Ovary (tissue), 7 donors: ENCODE measurements at regions not wholly inside any gene's neighbourhood (a gene's known extent, or its start where the extent isn't known, plus 50 kb on each side); places are given as distances from the start of the nearest gene placed in this dataset.

Experiments
- DNase-seq, 5 donors: peaks; one replicate each; pipeline ENCODE4 v3.0.0-alpha.2; 2019 to 2020
- H3K27ac ChIP-seq, 2 donors: fragments of 200-600 bp; one replicate each; pipeline versions ENCODE4 v1.5.1 to v1.8.0; 2019 to 2022
- H3K27me3 ChIP-seq: fragments of 200-600 bp; one replicate; pipeline ENCODE4 v1.8.0; 2022
- H3K36me3 ChIP-seq: fragments of 200-600 bp; sonication (generic); one replicate; pipeline ENCODE4 v1.5.1; 2019
- H3K4me1 ChIP-seq: one replicate; pipeline ENCODE4 v1.8.1; 2013; ENCODE audit warnings: mild to moderate bottlenecking, moderate library complexity; ENCODE audit not compliant: insufficient read depth
- H3K4me3 ChIP-seq: fragments of 200-600 bp; sonication (generic); one replicate; pipeline ENCODE4 v1.5.1; 2017
- H3K9me3 ChIP-seq, 2 donors: fragments of 200-600 bp in 1 of 2; sonication (generic) in 1 of 2; one replicate each; pipeline versions ENCODE4 v1.5.1 to v1.8.1; 2013 to 2019; ENCODE audit warnings: mild to moderate bottlenecking in 1 of 2, moderate library complexity in 1 of 2
- EP300 ChIP-seq: sonication (generic); formaldehyde crosslinking; IDR thresholded peaks from one replicate; pipeline ENCODE4 v1.6.1; 2017; ENCODE audit warnings: antibody characterized with exemption
- POLR2A ChIP-seq: fragments of 450-650 bp; IDR thresholded peaks from one replicate; pipeline ENCODE4 v1.6.1; 2017; ENCODE audit warnings: antibody characterized with exemption, mild to moderate bottlenecking, moderate library complexity
- WGBS, 3 donors: extraction: QIAGEN DNeasy Blood & Tissue Kit in 1 of 3; methylation state at CpG; one replicate each; pipeline versions ENCODE4 v1.1.5 to v1.1.7; 2013 to 2017; 5-methylcytosine and 5-hydroxymethylcytosine counted together
- intact Hi-C, 4 donors: fragments of 100-400 bp; cut with DNase I; formaldehyde crosslinking; loops; one replicate each; pipeline versions ENCODE4 v1.11.0 to v1.15.1; 2022 to 2023
- TF ChIP-seq, protein P1 (sequence below), 3 donors: fragments of 450-650 bp in 2 of 3; fragments of 200-600 bp in 1 of 3; IDR thresholded peaks; one replicate each; pipeline versions ENCODE4 v1.5.1 to v1.8.0; 2016 to 2022; ENCODE audit warnings: antibody characterized with exemption in 3 of 3, mild to moderate bottlenecking in 1 of 3
- donor health status: DM: no; HTN: no; CAD: no; lungs with moderate emphysema.
- donor health status: DM: no; HTN: no; CAD: no.
- donor health status: Bipolar disorder and iron deficiency.
- donor health status: DM: no; HTN: no; CAD: no.
- donor health status: DM: yes; HTN: yes; CAD: no.

DNA sequence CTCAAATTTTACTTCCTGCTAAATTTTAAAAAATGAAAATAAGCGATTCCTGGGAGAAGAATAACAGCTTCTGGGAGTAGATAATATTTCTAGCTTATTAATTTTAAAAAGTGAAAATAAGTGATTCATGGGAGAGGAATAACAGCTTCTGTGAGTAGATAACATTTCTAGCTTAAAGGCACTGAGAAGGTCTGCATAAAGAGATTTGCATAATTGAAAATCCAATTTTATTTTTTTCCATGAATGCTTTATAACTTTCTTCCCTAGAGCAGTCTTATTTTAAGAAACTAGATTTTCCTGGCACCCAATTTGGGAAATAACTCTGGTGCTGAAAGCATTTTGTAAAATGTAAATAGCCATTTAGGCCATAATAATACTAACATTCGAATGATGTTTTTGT lies 65.9 kb upstream of the ASTN2 start:
- H3K27me3 ChIP-seq = no peaks in the 10 kb centered on the region
- no peaks in the 10 kb centered on the region for H3K9me3 ChIP-seq
- TF ChIP-seq EP300 (no peak), POLR2A (no peak)
- TF ChIP-seq, protein P1, sequence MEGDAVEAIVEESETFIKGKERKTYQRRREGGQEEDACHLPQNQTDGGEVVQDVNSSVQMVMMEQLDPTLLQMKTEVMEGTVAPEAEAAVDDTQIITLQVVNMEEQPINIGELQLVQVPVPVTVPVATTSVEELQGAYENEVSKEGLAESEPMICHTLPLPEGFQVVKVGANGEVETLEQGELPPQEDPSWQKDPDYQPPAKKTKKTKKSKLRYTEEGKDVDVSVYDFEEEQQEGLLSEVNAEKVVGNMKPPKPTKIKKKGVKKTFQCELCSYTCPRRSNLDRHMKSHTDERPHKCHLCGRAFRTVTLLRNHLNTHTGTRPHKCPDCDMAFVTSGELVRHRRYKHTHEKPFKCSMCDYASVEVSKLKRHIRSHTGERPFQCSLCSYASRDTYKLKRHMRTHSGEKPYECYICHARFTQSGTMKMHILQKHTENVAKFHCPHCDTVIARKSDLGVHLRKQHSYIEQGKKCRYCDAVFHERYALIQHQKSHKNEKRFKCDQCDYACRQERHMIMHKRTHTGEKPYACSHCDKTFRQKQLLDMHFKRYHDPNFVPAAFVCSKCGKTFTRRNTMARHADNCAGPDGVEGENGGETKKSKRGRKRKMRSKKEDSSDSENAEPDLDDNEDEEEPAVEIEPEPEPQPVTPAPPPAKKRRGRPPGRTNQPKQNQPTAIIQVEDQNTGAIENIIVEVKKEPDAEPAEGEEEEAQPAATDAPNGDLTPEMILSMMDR (IDR thresholded peaks at IDR 0.05) = no peak
- no peaks in the 10 kb centered on the region for H3K36me3 ChIP-seq
- DNase-seq = no peak
- H3K27ac ChIP-seq = no peak overlapping the region
- WGBS, 3 donors = 64 to 87% (median 80%) methylated on average over 2 of the region's 2 CpGs
- intact Hi-C loops = no loop called here
- no peak overlapping the region for H3K4me3 ChIP-seq
- no peaks in the 10 kb centered on the region for H3K4me1 ChIP-seq

DNA sequence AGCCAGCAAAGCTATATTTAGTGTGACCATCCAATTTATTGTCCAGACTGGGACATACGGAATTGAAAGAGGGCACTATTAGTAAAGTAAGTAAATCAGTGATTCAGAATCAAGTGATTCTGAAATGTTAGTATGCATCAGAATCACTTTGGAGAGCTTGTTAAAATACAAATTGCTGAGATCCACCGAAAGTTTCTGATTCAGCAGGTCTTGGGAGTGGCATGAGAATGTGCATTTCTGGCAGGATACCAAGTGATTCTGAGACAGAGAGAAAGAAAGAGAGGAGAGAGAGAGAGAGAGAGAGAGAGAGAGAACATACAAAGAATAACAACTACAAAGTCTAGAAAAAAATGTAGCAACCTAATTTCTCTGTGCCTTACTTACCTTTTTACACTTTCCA lies 65.4 kb upstream of the ASTN2 start:
- Histone ChIP-seq H3K36me3 (no peaks in the 10 kb centered on the region), H3K4me1 (no peaks in the 10 kb centered on the region), H3K27me3 (no peaks in the 10 kb centered on the region), H3K9me3 (no peaks in the 10 kb centered on the region), H3K4me3 (no peak overlapping the region), H3K27ac (no peak overlapping the region)
- intact Hi-C loops = no loop called here
- TF ChIP-seq, protein P1 (IDR thresholded peaks at IDR 0.05) = no peak
- no peak for TF ChIP-seq EP300
- TF ChIP-seq POLR2A = no peak
- no peak for DNase-seq
- 38 to 57% (median 44%) methylated on average over 2 of the region's 2 CpGs for WGBS, 3 donors

DNA sequence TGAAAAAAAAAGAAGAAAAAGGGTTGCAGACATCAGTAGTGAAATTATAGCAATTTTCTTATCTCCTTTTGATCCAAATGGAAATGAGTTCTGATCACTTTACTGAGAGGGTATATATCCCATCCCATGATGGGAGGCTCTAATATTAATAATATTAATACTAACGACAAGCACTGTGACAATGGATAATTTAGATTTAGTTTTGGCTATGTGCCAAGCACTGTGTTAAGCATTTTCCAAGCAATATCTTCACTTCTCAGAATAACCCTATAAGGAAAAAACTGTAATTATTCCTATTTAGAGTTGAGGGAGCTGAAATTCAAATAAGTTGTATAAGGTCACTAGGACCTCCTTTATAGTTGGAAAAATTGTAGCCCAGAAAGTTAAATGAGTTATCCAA lies 58.4 kb upstream of the ASTN2 start:
- no peak for TF ChIP-seq EP300
- TF ChIP-seq POLR2A = no peak
- TF ChIP-seq, protein P1 (IDR thresholded peaks at IDR 0.05) = no peak
- no peak overlapping the region for H3K27ac ChIP-seq
- 15 to 23% (median 22%) methylated on average over 1 of the region's 1 CpG for WGBS, 3 donors
- H3K9me3 ChIP-seq = no peaks in the 10 kb centered on the region
- H3K27me3 ChIP-seq = no peaks in the 10 kb centered on the region
- H3K4me3 ChIP-seq = no peak overlapping the region
- intact Hi-C loops = no loop called here
- H3K4me1 ChIP-seq = no peaks in the 10 kb centered on the region
- no peak for DNase-seq
- H3K36me3 ChIP-seq = no peaks in the 10 kb centered on the region

DNA sequence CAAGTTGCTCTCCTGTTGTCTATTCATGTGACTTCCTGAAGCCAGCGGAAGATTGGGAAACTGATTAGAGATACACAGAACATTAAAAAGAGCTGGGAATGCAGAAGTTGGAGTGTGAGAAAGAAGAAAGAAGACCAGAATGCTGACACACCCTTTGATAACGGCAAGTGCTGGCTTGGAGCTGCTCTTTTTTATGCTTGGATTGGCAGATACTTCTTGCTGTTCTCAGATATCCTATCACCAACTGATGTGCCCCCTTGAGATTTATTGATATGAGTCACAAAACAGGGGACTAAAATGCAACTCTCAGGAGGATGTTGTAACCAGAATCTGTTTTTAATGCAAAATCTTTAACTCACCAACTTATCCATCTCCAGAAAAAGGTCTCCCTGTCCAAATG lies 56.0 kb upstream of the ASTN2 start:
- TF ChIP-seq POLR2A = no peak
- no peak for TF ChIP-seq EP300
- TF ChIP-seq, protein P1 (IDR thresholded peaks at IDR 0.05) = no peak
- intact Hi-C loops = no loop called here
- Histone ChIP-seq H3K4me1 (no peaks in the 10 kb centered on the region), H3K9me3 (no peaks in the 10 kb centered on the region), H3K27me3 (no peaks in the 10 kb centered on the region), H3K36me3 (no peaks in the 10 kb centered on the region), H3K4me3 (no peak overlapping the region), H3K27ac (no peak overlapping the region)
- no peak for DNase-seq
- 47 to 48% (median 48%) methylated on average over 2 of the region's 2 CpGs for WGBS, 3 donors

DNA sequence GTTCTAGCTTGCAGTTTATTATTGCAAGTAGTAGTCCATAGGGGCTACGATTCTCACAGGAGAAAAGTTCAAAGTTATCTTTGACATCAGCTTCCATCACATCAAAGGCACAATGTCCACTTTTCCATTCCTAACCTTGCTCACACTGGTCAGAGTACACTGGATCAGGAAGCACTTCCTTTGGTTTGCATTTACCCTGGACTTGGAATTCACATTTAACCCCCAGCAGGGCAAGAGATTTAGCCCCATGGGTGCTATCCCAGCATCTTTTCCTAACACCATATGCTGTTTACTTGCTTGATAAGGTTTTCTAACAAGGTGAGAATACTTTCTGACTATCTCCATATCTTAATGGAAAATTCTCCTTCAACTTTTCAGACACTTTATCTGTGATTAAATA lies 55.6 kb upstream of the ASTN2 start:
- Histone ChIP-seq H3K36me3 (no peaks in the 10 kb centered on the region), H3K27me3 (no peaks in the 10 kb centered on the region), H3K4me3 (no peak overlapping the region), H3K9me3 (no peaks in the 10 kb centered on the region), H3K27ac (no peak overlapping the region), H3K4me1 (no peaks in the 10 kb centered on the region)
- 23 to 29% (median 26%) methylated on average over 1 of the region's 1 CpG for WGBS, 3 donors
- intact Hi-C loops = no loop called here
- TF ChIP-seq, protein P1 (IDR thresholded peaks at IDR 0.05) = no peak
- TF ChIP-seq EP300 = no peak
- TF ChIP-seq POLR2A = no peak
- no peak for DNase-seq
